Neural cell (in vitro differentiated cells): ENCODE measurements at regions not wholly inside any gene's neighbourhood (a gene's known extent, or its start where the extent isn't known, plus 50 kb on each side); places are given as distances from the start of the nearest gene placed in this dataset.

ENCODE experiments used
- H2AFZ ChIP-seq: fragments of 200-600, 300-800 bp; sonication (generic), shearing (Covaris generic); 2 replicates; pipeline ENCODE4 v1.6.0; 2014; ENCODE audit warnings: low read depth, mild to moderate bottlenecking, antibody characterized with exemption, low read length, moderate library complexity
- H3F3A ChIP-seq: fragments of 200-600 bp; shearing (Covaris generic); 2 replicates; pipeline ENCODE4 v1.6.1; 2016; ENCODE audit warnings: mild to moderate bottlenecking, moderate library complexity, mixed read lengths, antibody characterized with exemption, low read length; ENCODE audit not compliant: insufficient read depth, poor library complexity, severe bottlenecking
- H3K27ac ChIP-seq: fragments of 200-600, 300-800 bp; sonication (generic), shearing (Covaris generic); 2 replicates; pipeline ENCODE4 v1.5.1; 2014; ENCODE audit warnings: mild to moderate bottlenecking, low read length, moderate library complexity
- H3K27me3 ChIP-seq: fragments of 300-800, 200-600 bp; sonication (generic), shearing (Covaris generic); 2 replicates; pipeline ENCODE4 v1.6.0; 2014; ENCODE audit warnings: mild to moderate bottlenecking, low read depth, low read length, moderate library complexity; ENCODE audit not compliant: insufficient read depth
- H3K36me3 ChIP-seq: fragments of 300-800, 200-600 bp; sonication (generic), shearing (Covaris generic); 2 replicates; pipeline ENCODE4 v1.5.1; 2014; ENCODE audit warnings: mild to moderate bottlenecking, antibody characterized with exemption, low read length, moderate library complexity; ENCODE audit not compliant: insufficient read depth
- H3K4me2 ChIP-seq: fragments of 300-800, 200-600 bp; sonication (generic), shearing (Covaris generic); 2 replicates; pipeline ENCODE4 v1.6.0; 2014; ENCODE audit warnings: mild to moderate bottlenecking, low read length
- H3K4me3 ChIP-seq: fragments of 300-800, 200-600 bp; sonication (generic), shearing (Covaris generic); 2 replicates; pipeline ENCODE4 v1.5.1; 2014; ENCODE audit warnings: mild to moderate bottlenecking, low read length, moderate library complexity
- H3K79me2 ChIP-seq: fragments of 200-600 bp; shearing (Covaris generic); replicated peaks from 2 replicates; pipeline ENCODE4 v1.6.0; 2014; ENCODE audit warnings: mild to moderate bottlenecking, low read length, moderate library complexity; ENCODE audit not compliant: insufficient read depth
- H3K9ac ChIP-seq: fragments of 300-800, 200-600 bp; sonication (generic), shearing (Covaris generic); 2 replicates; pipeline ENCODE4 v1.6.1; 2016; ENCODE audit warnings: mild to moderate bottlenecking, low read length, mixed read lengths
- H3K9me2 ChIP-seq: fragments of 200-600 bp; shearing (Covaris generic); 2 replicates; pipeline ENCODE4 v1.6.1; 2016; ENCODE audit warnings: mild to moderate bottlenecking, low read length, mixed read lengths; ENCODE audit not compliant: insufficient read depth
- H3K9me3 ChIP-seq: fragments of 200-600, 300-800 bp; sonication (generic), shearing (Covaris generic); 2 replicates; pipeline ENCODE4 v1.6.1; 2016; ENCODE audit warnings: mild to moderate bottlenecking, mixed run types, low read length, moderate library complexity, mixed read lengths
- H4K20me1 ChIP-seq: fragments of 200-600 bp; shearing (Covaris generic); 2 replicates; pipeline ENCODE4 v1.6.1; 2016; ENCODE audit warnings: mild to moderate bottlenecking, mixed run types; ENCODE audit not compliant: insufficient read depth
- CTCF ChIP-seq: fragments of 450-650 bp; IDR thresholded peaks from 2 replicates; pipeline ENCODE4 v1.5.1; 2014; ENCODE audit warnings: antibody characterized with exemption, mild to moderate bottlenecking, moderate library complexity; ENCODE audit not compliant: poor library complexity, severe bottlenecking
- EP300 ChIP-seq: fragments of 450-650 bp; conservative IDR thresholded peaks from 2 replicates; pipeline ENCODE4 v1.6.1; 2014; ENCODE audit warnings: antibody characterized with exemption, mild to moderate bottlenecking, moderate library complexity; ENCODE audit not compliant: poor library complexity, severe bottlenecking
- EZH2 ChIP-seq: fragments of 200-600, 300-800 bp; shearing (Covaris generic), sonication (generic); IDR thresholded peaks from 2 replicates; pipeline ENCODE4 v1.6.1; 2014; ENCODE audit warnings: antibody characterized with exemption, low read length, borderline replicate concordance, mild to moderate bottlenecking; ENCODE audit not compliant: insufficient read depth, poor library complexity, severe bottlenecking
- MXI1 ChIP-seq: fragments of 450-650 bp; conservative IDR thresholded peaks from 2 replicates; pipeline ENCODE4 v1.6.1; 2014; ENCODE audit warnings: antibody characterized with exemption, mild to moderate bottlenecking; ENCODE audit not compliant: poor library complexity, severe bottlenecking
- POLR2AphosphoS5 ChIP-seq: IDR thresholded peaks from 2 replicates; pipeline ENCODE4 v1.6.1; 2012
- RAD21 ChIP-seq: fragments of 450-650 bp; conservative IDR thresholded peaks from 2 replicates; pipeline ENCODE4 v1.6.1; 2014; ENCODE audit warnings: antibody characterized with exemption, mild to moderate bottlenecking, moderate library complexity
- REST ChIP-seq: IDR thresholded peaks from 2 replicates; pipeline ENCODE4 v1.6.1; 2012; ENCODE audit warnings: borderline replicate concordance
- SMC3 ChIP-seq: fragments of 450-650 bp; conservative IDR thresholded peaks from 2 replicates; pipeline ENCODE4 v1.6.1; 2014; ENCODE audit warnings: antibody characterized with exemption, mild to moderate bottlenecking, moderate library complexity; ENCODE audit not compliant: poor library complexity
- TAF1 ChIP-seq: IDR thresholded peaks from 2 replicates; pipeline ENCODE4 v1.6.1; 2012; ENCODE audit warnings: low read depth

GRCh38 chr10:4046712-4047354 is 261.8 kb upstream of the KLF6 start:
- no peaks in the 10 kb centered on the region for H4K20me1 ChIP-seq
- TF ChIP-seq RAD21 = no peak
- no peak for TF ChIP-seq SMC3
- no peak for TF ChIP-seq TAF1
- no peak for TF ChIP-seq REST
- no peaks in the 10 kb centered on the region for H3K9me3 ChIP-seq

GRCh38 chr10:4046030-4046429 is 261.0 kb upstream of the KLF6 start:
- H3K4me3 ChIP-seq = no peak overlapping the region
- TF ChIP-seq EP300 = no peak
- no peak for TF ChIP-seq MXI1
- TF ChIP-seq POLR2AphosphoS5 = no peak
- no peak for TF ChIP-seq TAF1
- no peak for TF ChIP-seq RAD21
- TF ChIP-seq REST = no peak
- no peak for TF ChIP-seq SMC3
- no peak for TF ChIP-seq EZH2
- TF ChIP-seq CTCF = no peak
- H3K27ac ChIP-seq = no peak overlapping the region

More at GRCh38 chr10:4046712-4047354, 261.8 kb upstream of the KLF6 start:
- Histone ChIP-seq H3K4me2 (no peak overlapping the region), H3K27me3 (no peaks in the 10 kb centered on the region), H3K79me2 (no peaks in the 10 kb centered on the region), H3K27ac (no peak overlapping the region), H2AFZ (no peak overlapping the region), H3K9me2 (no peaks in the 10 kb centered on the region), H3K36me3 (no peaks in the 10 kb centered on the region), H3F3A (no peaks in the 10 kb centered on the region), H3K4me3 (no peak overlapping the region), H3K9ac (no peak overlapping the region)

More at GRCh38 chr10:4046030-4046429, 261.0 kb upstream of the KLF6 start:
- no peak overlapping the region for H3K4me2 ChIP-seq
- H4K20me1 ChIP-seq = no peaks in the 10 kb centered on the region
- H3K9ac ChIP-seq = no peak overlapping the region
- no peak overlapping the region for H2AFZ ChIP-seq
- no peaks in the 10 kb centered on the region for H3F3A ChIP-seq
- H3K36me3 ChIP-seq = no peaks in the 10 kb centered on the region
- no peaks in the 10 kb centered on the region for H3K79me2 ChIP-seq
- no peaks in the 10 kb centered on the region for H3K27me3 ChIP-seq
- no peaks in the 10 kb centered on the region for H3K9me2 ChIP-seq
- H3K9me3 ChIP-seq = peaks cover 4% of the 10 kb centered on the region
